BJ (cell line): ENCODE measurements at regions not wholly inside any gene's neighbourhood (a gene's known extent, or its start where the extent isn't known, plus 50 kb on each side); places are given as distances from the start of the nearest gene placed in this dataset.

Experiments
- CTCF ChIA-PET: fragments of 350-600 bp; formaldehyde crosslinking; extraction: SDS; loops from one replicate; lab custom pipeline; 2021; ENCODE audit warnings: antibody characterized with exemption, inconsistent platforms; lab: Yijun Ruan, JAX
- POLR2A ChIA-PET: fragments of 300-600 bp; sonication (Branson Sonifier 250); formaldehyde crosslinking; extraction: SDS; loops from one replicate; lab custom pipeline; 2021; ENCODE audit warnings: antibody characterized with exemption; lab: Charles Lee
- DNase-seq: peaks from one replicate; pipeline ENCODE4 v3.0.0-alpha.2; 2011; ENCODE audit warnings: low read depth
- H3K27me3 ChIP-seq: 2 replicates; pipeline ENCODE4 v1.6.0; 2011; ENCODE audit warnings: low read length; ENCODE audit not compliant: control insufficient read depth, insufficient read depth
- H3K36me3 ChIP-seq: 2 replicates; pipeline ENCODE4 v1.5.1; 2011; ENCODE audit warnings: low read length; ENCODE audit not compliant: control insufficient read depth, insufficient read depth
- H3K4me3 ChIP-seq: 2 replicates; pipeline ENCODE4 v1.5.1; 2011; ENCODE audit warnings: low read depth, mild to moderate bottlenecking, control low read depth, low read length
- CTCF ChIP-seq: IDR thresholded peaks from 2 replicates; pipeline ENCODE4 v1.5.1; 2011; ENCODE audit warnings: low read depth, mild to moderate bottlenecking, control low read depth, inconsistent platforms, low read length, moderate library complexity; ENCODE audit not compliant: insufficient read depth

GRCh38 chr4:19675172-19675811 is 576.4 kb upstream of the SLIT2 start:
- TF ChIP-seq CTCF: no peak
- no peaks in the 10 kb centered on the region for H3K36me3 ChIP-seq
- CTCF ChIA-PET: interaction anchor here (0.6 to 1.5 kb wide), 4 partner anchors 9 to 26 kb away, joined by 3 to 4 read pairs (median 3); no protein-coding TSS in a partner anchor
- no peaks in the 10 kb centered on the region for H3K27me3 ChIP-seq
- POLR2A ChIA-PET: no interaction called here
- DNase-seq: no peak
- H3K4me3 ChIP-seq: no peak overlapping the region

- no peak for DNase-seq
- Histone ChIP-seq H3K4me3 (no peak overlapping the region), H3K36me3 (no peaks in the 10 kb centered on the region), H3K27me3 (no peaks in the 10 kb centered on the region)
- ChIA-PET POLR2A (no interaction called here), CTCF (interaction anchor here (1.1 kb wide), 2 partner anchors 14 kb away, joined by 3 read pairs; no protein-coding TSS in a partner anchor)
- no peak for TF ChIP-seq CTCF
These were observed 592.6 kb upstream of the SLIT2 start for GRCh38 chr4:19659101-19659500.

- DNase-seq: no peak
- no peak overlapping the region for H3K4me3 ChIP-seq
- CTCF ChIA-PET: no interaction called here
- POLR2A ChIA-PET: no interaction called here
- H3K27me3 ChIP-seq: no peaks in the 10 kb centered on the region
- H3K36me3 ChIP-seq: no peaks in the 10 kb centered on the region
- no peak for TF ChIP-seq CTCF
These were observed 593.8 kb upstream of the SLIT2 start for GRCh38 chr4:19657856-19658255.

- H3K4me3 ChIP-seq: no peak overlapping the region
- POLR2A ChIA-PET: no interaction called here
- CTCF ChIA-PET: no interaction called here
- no peaks in the 10 kb centered on the region for H3K36me3 ChIP-seq
- no peaks in the 10 kb centered on the region for H3K27me3 ChIP-seq
- no peak for DNase-seq
- TF ChIP-seq CTCF: no peak
These were observed 596.0 kb upstream of the SLIT2 start for GRCh38 chr4:19655666-19656065.

GRCh38 chr4:19650903-19651864 is 600.5 kb upstream of the SLIT2 start:
- ChIA-PET CTCF (interaction anchor here (0.9 kb wide), 1 partner anchor 53 kb away, joined by 3 read pairs; no protein-coding TSS in a partner anchor), POLR2A (no interaction called here)
- Histone ChIP-seq H3K36me3 (no peaks in the 10 kb centered on the region), H3K4me3 (no peak overlapping the region), H3K27me3 (no peaks in the 10 kb centered on the region)
- no peak for TF ChIP-seq CTCF
- DNase-seq: no peak
